ENCODE measurements at regions not wholly inside any gene's neighbourhood (a gene's known extent, or its start where the extent isn't known, plus 50 kb on each side); places are given as distances from the start of the nearest gene placed in this dataset.

GRCh38 chr5:21085791-21086190 is 1097.8 kb upstream of the CDH18 start:
- Histone ChIP-seq H3K9ac (no peak overlapping the region), H3K36me3 (no peaks in the 10 kb centered on the region), H4K20me1 (no peaks in the 10 kb centered on the region), H3K4me3 (no peak overlapping the region), H3K27ac (no peak overlapping the region), H3K4me2 (no peak overlapping the region), H3K27me3 (no peaks in the 10 kb centered on the region), H3K4me1 (no peaks in the 10 kb centered on the region), H3K9me3 (replicated peaks in 1 of 11) (peaks cover 0 to 10% (median 7%) of the 10 kb centered on the region in 11 experiments; a peak in 8 of 22 replicates)
- TF ChIP-seq Cebpa-rat (IDR thresholded peaks at IDR 0.05): no peak

- no peaks in the 10 kb centered on the region for H3K36me3 ChIP-seq
- H4K20me1 ChIP-seq: no peaks in the 10 kb centered on the region
- no peak overlapping the region for H3K4me2 ChIP-seq
- H3K9me3 ChIP-seq (replicated peaks in 1 of 11): no peaks in the 10 kb centered on the region
- no peak for TF ChIP-seq Cebpa-rat (IDR thresholded peaks at IDR 0.05)
- no peak overlapping the region for H3K27ac ChIP-seq
- no peaks in the 10 kb centered on the region for H3K27me3 ChIP-seq
- H3K9ac ChIP-seq: no peak overlapping the region
- H3K4me3 ChIP-seq: no peak overlapping the region
- H3K4me1 ChIP-seq: no peaks in the 10 kb centered on the region
These were observed 1084.0 kb upstream of the CDH18 start for GRCh38 chr5:21071986-21072385.

- Histone ChIP-seq H4K20me1 (no peaks in the 10 kb centered on the region), H3K9me3 (replicated peaks in 1 of 11) (no peaks in the 10 kb centered on the region), H3K27ac (no peak overlapping the region), H3K4me1 (no peaks in the 10 kb centered on the region), H3K4me3 (no peak overlapping the region), H3K36me3 (no peaks in the 10 kb centered on the region), H3K4me2 (no peak overlapping the region), H3K9ac (no peak overlapping the region), H3K27me3 (no peaks in the 10 kb centered on the region)
- TF ChIP-seq Cebpa-rat (IDR thresholded peaks at IDR 0.05): no peak
These were observed 1083.4 kb upstream of the CDH18 start for GRCh38 chr5:21071421-21071820.

GRCh38 chr5:21070858-21071257 is 1082.9 kb upstream of the CDH18 start:
- H3K4me2 ChIP-seq: no peak overlapping the region
- H3K36me3 ChIP-seq: no peaks in the 10 kb centered on the region
- no peak overlapping the region for H3K9ac ChIP-seq
- H3K27ac ChIP-seq: no peak overlapping the region
- H4K20me1 ChIP-seq: no peaks in the 10 kb centered on the region
- no peak overlapping the region for H3K4me3 ChIP-seq
- H3K9me3 ChIP-seq (replicated peaks in 1 of 11): no peaks in the 10 kb centered on the region
- H3K4me1 ChIP-seq: no peaks in the 10 kb centered on the region
- no peaks in the 10 kb centered on the region for H3K27me3 ChIP-seq
- TF ChIP-seq Cebpa-rat (IDR thresholded peaks at IDR 0.05): no peak

- H3K4me1 ChIP-seq: no peaks in the 10 kb centered on the region
- H3K36me3 ChIP-seq: no peaks in the 10 kb centered on the region; a peak in 1 of 22 replicates
- no peaks in the 10 kb centered on the region for H3K27me3 ChIP-seq
- no peak overlapping the region for H3K4me3 ChIP-seq
- H3K9me3 ChIP-seq (replicated peaks in 1 of 11): peaks cover 11 to 23% (median 19%) of the 10 kb centered on the region in 11 experiments
- H3K9ac ChIP-seq: no peak overlapping the region
- H4K20me1 ChIP-seq: no peaks in the 10 kb centered on the region
- H3K4me2 ChIP-seq: no peak overlapping the region
- no peak for TF ChIP-seq Cebpa-rat (IDR thresholded peaks at IDR 0.05)
- no peak overlapping the region for H3K27ac ChIP-seq
These were observed 1079.7 kb upstream of the CDH18 start for GRCh38 chr5:21067724-21068123.

GRCh38 chr5:21063146-21063545 is 1075.1 kb upstream of the CDH18 start:
- peaks cover 10 to 15% (median 11%) of the 10 kb centered on the region in 10 experiments for H3K4me1 ChIP-seq
- no peaks in the 10 kb centered on the region; a peak in 1 of 22 replicates for H3K36me3 ChIP-seq
- no peak overlapping the region for H3K4me2 ChIP-seq
- peaks cover 16 to 50% (median 29%) of the 10 kb centered on the region in 11 experiments for H3K9me3 ChIP-seq (replicated peaks in 1 of 11)
- H3K27me3 ChIP-seq: no peaks in the 10 kb centered on the region
- no peak overlapping the region for H3K9ac ChIP-seq
- H3K4me3 ChIP-seq: no peak overlapping the region
- H3K27ac ChIP-seq: no peak overlapping the region
- H4K20me1 ChIP-seq: no peaks in the 10 kb centered on the region
- no peak for TF ChIP-seq Cebpa-rat (IDR thresholded peaks at IDR 0.05)

- no peaks in the 10 kb centered on the region; a peak in 1 of 22 replicates for H3K36me3 ChIP-seq
- TF ChIP-seq Cebpa-rat (IDR thresholded peaks at IDR 0.05): no peak
- H3K4me1 ChIP-seq: peaks cover 13 to 24% (median 15%) of the 10 kb centered on the region in 10 experiments
- no peaks in the 10 kb centered on the region for H4K20me1 ChIP-seq
- peak overlapping the region in 8 of 11 experiments; percentile 32 to 65 (median 56); a peak in 12 of 22 replicates for H3K27ac ChIP-seq
- peak overlapping the region; percentile 50 to 85 (median 67) for H3K4me2 ChIP-seq
- peak overlapping the region in 1 of 11 experiments; percentile 18; a peak in 3 of 22 replicates for H3K9ac ChIP-seq
- H3K4me3 ChIP-seq: no peak overlapping the region
- H3K27me3 ChIP-seq: no peaks in the 10 kb centered on the region
- peaks cover 6 to 34% (median 15%) of the 10 kb centered on the region in 11 experiments; a peak in 21 of 22 replicates for H3K9me3 ChIP-seq (replicated peaks in 1 of 11)
These were observed 1070.3 kb upstream of the CDH18 start for GRCh38 chr5:21058289-21058688.

GRCh38 chr5:21051945-21052344 is 1063.9 kb upstream of the CDH18 start:
- H3K27ac ChIP-seq: no peak overlapping the region
- H3K9me3 ChIP-seq (replicated peaks in 1 of 11): no peaks in the 10 kb centered on the region
- no peaks in the 10 kb centered on the region for H3K36me3 ChIP-seq
- H3K4me3 ChIP-seq: no peak overlapping the region
- no peak overlapping the region for H3K9ac ChIP-seq
- no peaks in the 10 kb centered on the region for H3K4me1 ChIP-seq
- no peak overlapping the region for H3K4me2 ChIP-seq
- no peaks in the 10 kb centered on the region for H4K20me1 ChIP-seq
- H3K27me3 ChIP-seq: no peaks in the 10 kb centered on the region
- TF ChIP-seq Cebpa-rat (IDR thresholded peaks at IDR 0.05): no peak

GRCh38 chr5:21049901-21050300 is 1061.9 kb upstream of the CDH18 start:
- no peak overlapping the region for H3K4me2 ChIP-seq
- TF ChIP-seq Cebpa-rat (IDR thresholded peaks at IDR 0.05): no peak
- no peaks in the 10 kb centered on the region for H3K36me3 ChIP-seq
- peaks cover 0 to 7% (median 6%) of the 10 kb centered on the region in 11 experiments; a peak in 13 of 22 replicates for H3K9me3 ChIP-seq (replicated peaks in 1 of 11)
- H3K27me3 ChIP-seq: no peaks in the 10 kb centered on the region
- no peaks in the 10 kb centered on the region for H3K4me1 ChIP-seq
- H3K4me3 ChIP-seq: no peak overlapping the region
- H3K27ac ChIP-seq: no peak overlapping the region
- H4K20me1 ChIP-seq: no peaks in the 10 kb centered on the region
- no peak overlapping the region for H3K9ac ChIP-seq

- H3K9me3 ChIP-seq (replicated peaks in 1 of 11): no peaks in the 10 kb centered on the region
- no peaks in the 10 kb centered on the region for H3K27me3 ChIP-seq
- no peak overlapping the region for H3K27ac ChIP-seq
- no peaks in the 10 kb centered on the region for H4K20me1 ChIP-seq
- TF ChIP-seq Cebpa-rat (IDR thresholded peaks at IDR 0.05): no peak
- no peaks in the 10 kb centered on the region for H3K36me3 ChIP-seq
- no peaks in the 10 kb centered on the region for H3K4me1 ChIP-seq
- H3K9ac ChIP-seq: no peak overlapping the region
- no peak overlapping the region for H3K4me2 ChIP-seq
- no peak overlapping the region for H3K4me3 ChIP-seq
These were observed 1043.0 kb upstream of the CDH18 start for GRCh38 chr5:21030981-21031380.

All from BLaER1 treated with 17β-estradiol and CSF1 and Interleukin-3, amounts not matched to agents 10 nM and 100 nM (cell line).